GM12873 (cell line): ENCODE measurements at regions not wholly inside any gene's neighbourhood (a gene's known extent, or its start where the extent isn't known, plus 50 kb on each side); places are given as distances from the start of the nearest gene placed in this dataset.

Experiments
- TF ChIP-seq, protein P1 (sequence below): IDR thresholded peaks from 2 replicates; pipeline ENCODE4 v1.5.1; 2012; ENCODE audit warnings: low read depth, mild to moderate bottlenecking, moderate library complexity, low read length, control low read depth; ENCODE audit not compliant: insufficient read depth; ENCODE audit errors: missing control alignments

DNA sequence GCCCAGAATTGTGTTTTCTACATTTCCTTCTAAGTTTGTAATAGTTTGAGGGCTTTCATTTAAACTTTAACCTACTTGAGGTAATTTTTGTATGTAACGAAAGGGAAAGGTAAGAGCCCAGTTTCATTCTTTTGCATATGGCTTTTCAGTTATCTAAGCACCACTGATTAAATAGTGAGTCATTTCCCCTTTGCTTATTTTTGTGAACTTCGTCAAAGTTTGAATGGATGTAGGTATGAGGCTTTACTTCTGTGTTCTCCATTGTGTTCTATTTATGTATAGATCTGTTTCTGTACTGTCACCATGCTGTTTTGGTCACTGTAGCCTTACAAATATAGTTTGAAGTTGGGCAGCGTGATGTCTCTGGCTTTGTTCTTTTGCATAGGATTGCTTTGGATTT, 944.8 kb upstream of the CNTNAP5 start:
- TF ChIP-seq, protein P1, sequence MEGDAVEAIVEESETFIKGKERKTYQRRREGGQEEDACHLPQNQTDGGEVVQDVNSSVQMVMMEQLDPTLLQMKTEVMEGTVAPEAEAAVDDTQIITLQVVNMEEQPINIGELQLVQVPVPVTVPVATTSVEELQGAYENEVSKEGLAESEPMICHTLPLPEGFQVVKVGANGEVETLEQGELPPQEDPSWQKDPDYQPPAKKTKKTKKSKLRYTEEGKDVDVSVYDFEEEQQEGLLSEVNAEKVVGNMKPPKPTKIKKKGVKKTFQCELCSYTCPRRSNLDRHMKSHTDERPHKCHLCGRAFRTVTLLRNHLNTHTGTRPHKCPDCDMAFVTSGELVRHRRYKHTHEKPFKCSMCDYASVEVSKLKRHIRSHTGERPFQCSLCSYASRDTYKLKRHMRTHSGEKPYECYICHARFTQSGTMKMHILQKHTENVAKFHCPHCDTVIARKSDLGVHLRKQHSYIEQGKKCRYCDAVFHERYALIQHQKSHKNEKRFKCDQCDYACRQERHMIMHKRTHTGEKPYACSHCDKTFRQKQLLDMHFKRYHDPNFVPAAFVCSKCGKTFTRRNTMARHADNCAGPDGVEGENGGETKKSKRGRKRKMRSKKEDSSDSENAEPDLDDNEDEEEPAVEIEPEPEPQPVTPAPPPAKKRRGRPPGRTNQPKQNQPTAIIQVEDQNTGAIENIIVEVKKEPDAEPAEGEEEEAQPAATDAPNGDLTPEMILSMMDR = no peak

DNA sequence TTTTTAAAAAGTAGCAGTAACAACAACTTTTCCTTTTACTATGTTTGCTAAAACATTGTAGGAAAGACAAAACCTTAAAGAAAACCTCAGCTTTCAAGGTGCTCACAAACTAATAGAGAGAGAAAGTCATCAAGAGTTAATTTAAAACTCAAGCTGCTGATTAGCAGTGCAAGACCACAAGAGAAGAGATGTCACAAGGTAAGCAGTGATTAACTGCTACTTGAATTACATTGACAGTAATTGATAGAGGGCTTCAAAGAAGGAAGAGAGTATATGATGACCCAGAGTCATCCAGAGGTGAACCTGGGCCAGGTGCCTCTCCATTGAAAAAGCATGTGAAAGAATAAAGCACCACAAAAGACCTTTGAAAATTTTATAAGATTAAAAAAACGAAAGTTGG, 939.6 kb upstream of the CNTNAP5 start:
- TF ChIP-seq, protein P1 = no peak

DNA sequence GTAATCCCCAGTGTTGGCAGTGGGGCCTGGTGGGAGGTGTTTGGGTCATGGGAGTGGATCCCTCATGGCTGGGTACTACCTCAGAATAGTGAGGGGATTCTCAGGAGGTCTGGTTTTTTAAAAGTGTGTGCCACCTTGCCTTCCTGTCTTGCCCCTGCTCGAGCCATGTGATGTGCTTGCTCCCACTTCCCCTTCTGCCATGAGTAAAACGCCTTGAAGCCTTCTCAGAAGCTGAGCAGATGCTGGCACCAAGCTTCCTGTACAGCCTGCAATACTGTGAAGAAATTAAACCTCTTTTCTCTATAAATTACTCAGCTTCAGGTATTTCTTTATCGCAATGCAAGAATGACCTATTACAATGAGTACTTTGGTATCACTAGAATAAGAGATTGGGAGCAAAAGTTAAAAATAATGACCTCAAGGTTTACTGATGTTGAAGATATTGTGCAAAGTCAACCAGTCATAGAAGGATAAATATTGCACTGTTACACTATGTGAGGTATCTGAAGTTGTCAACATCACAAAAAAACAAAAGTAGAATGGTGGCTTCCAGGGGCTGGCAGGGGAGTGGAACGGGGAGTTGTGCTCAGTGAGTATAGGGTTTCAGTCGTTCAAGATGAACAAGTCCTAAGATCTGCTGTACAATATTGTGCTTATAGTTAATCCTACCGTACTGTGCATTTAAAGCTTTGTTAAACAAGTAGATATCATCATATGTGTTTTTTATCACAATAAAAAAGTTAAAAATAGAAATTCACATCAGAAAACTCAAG, 938.3 kb upstream of the CNTNAP5 start:
- TF ChIP-seq, protein P1 = no peak

DNA sequence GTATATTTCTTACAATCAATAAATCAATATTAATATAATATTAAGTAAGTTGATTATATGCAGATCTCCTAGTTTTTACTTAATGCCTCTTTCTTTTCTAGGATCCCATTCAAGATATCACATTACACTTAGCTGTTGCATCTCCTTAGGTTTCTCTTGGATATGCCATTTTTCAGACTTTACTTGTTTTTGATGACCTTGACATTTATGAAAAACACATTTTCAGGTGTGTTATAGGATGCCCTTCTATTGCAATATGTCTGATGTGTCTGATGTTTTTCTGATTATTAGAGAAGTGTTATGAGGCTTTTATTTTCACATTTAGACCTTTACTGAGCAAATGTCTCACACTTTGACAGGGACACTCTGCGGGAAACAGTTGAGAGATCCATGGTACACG, 933.6 kb upstream of the CNTNAP5 start:
- TF ChIP-seq, protein P1 = no peak

DNA sequence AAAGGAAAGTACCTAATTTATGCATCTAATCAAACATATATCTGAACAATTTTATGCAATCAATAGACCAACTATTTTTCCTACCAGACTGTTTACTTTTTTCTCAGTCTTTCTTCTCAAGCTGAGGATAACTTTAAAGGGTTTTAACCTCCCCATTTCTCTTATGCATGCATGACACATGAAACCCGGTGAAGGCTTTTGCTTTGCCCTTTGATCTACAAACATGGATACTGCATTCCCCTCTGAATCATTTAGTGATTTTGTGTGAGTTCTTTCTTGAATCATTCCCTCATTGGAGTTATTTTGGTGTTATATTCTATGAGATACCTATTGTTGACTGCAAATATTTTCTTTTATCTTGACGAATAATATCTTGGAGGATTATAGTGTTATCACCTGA, 931.9 kb upstream of the CNTNAP5 start:
- TF ChIP-seq, protein P1 = no peak

DNA sequence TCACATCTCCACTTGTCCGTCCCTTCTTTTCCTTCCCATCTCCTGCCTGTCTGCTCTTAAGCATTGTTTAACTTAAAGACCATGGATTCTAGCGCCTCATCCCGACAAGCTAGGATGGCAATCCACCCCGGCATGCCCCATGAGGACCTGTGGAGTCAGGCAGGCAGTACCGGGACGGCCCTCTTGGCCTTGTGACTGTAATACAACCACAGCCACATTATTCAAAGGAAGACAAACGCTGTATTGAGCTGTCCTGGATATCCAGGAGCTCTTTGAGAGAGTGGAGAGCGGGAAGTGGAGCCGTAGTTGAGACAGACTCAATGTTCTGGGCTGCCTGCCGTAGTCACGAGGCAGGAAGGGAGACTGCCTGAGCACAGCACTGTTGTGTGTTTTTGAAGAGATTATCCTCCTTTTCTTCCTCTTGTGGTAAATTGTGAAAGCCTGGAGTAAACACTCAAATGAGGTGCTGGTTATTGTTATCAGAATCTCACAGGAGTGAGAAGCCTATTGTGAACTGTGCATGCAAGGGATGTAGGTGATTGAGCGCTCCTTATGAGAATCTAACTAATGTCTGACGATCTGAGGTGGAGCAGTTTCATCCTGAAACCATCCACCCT, 929.8 kb upstream of the CNTNAP5 start:
- TF ChIP-seq, protein P1 = no peak

DNA sequence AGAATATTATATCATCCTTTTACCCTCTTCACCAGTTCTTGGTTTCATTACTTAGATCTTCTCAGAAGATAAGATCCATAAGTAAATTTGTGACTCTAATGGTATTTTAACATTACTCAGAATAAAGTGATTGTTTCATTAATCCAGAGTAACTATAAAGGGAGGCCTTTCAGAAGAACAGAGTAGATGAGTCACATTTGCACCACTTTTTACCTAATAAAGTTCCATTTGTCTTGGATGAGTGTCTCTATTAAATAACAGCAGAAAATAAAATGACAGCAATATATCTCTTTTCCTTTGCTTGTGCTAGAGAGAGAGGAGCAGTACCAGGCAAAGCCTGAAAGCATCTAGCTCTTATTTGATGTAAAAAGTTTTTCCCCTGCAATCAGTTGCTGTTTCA, 926.5 kb upstream of the CNTNAP5 start:
- TF ChIP-seq, protein P1 = no peak
